Chondrocyte (in vitro differentiated cells): ENCODE measurements at regions not wholly inside any gene's neighbourhood (a gene's known extent, or its start where the extent isn't known, plus 50 kb on each side); places are given as distances from the start of the nearest gene placed in this dataset.

ENCODE experiments used
- DNase-seq: peaks from one replicate; pipeline ENCODE4 v3.0.0; 2021; ENCODE audit warnings: mixed read lengths, low spot score
- H3K27ac Mint-ChIP-seq: one replicate; pipeline ENCODE4 v1.8.0; 2021; ENCODE audit warnings: mild to moderate bottlenecking, moderate library complexity, mixed read lengths; ENCODE audit not compliant: unreplicated experiment
- H3K27me3 Mint-ChIP-seq: 2 replicates; pipeline ENCODE4 v1.8.0; 2021; ENCODE audit warnings: low read depth, mixed read lengths
- H3K36me3 Mint-ChIP-seq: 2 replicates; pipeline ENCODE4 v1.8.0; 2021; ENCODE audit warnings: low read depth, mixed read lengths
- H3K4me1 Mint-ChIP-seq: 2 replicates; pipeline ENCODE4 v1.8.0; 2021; ENCODE audit warnings: low read depth, mild to moderate bottlenecking, mixed read lengths
- H3K4me3 Mint-ChIP-seq: one replicate; pipeline ENCODE4 v1.8.0; 2021; ENCODE audit warnings: mild to moderate bottlenecking, moderate library complexity, mixed read lengths; ENCODE audit not compliant: unreplicated experiment
- H3K9me3 Mint-ChIP-seq: 2 replicates; pipeline ENCODE4 v1.8.0; 2021; ENCODE audit warnings: low read depth, mixed read lengths
- CTCF ChIP-seq: fragments of 200-600 bp; sonication (generic); IDR thresholded peaks from 2 replicates; pipeline ENCODE4 v1.5.0; 2021; ENCODE audit warnings: antibody characterized with exemption, mild to moderate bottlenecking, moderate library complexity

GRCh38 chr2:125086313-125087184 lies 1061.5 kb downstream of the CNTNAP5 start:
- peaks cover 10% of the 10 kb centered on the region for H3K9me3 Mint-ChIP-seq
- no peak overlapping the region for H3K4me3 Mint-ChIP-seq
- H3K27ac Mint-ChIP-seq, result no peak overlapping the region
- DNase-seq, result no peak
- no peaks in the 10 kb centered on the region for H3K36me3 Mint-ChIP-seq
- no peaks in the 10 kb centered on the region for H3K27me3 Mint-ChIP-seq
- TF ChIP-seq CTCF, result no peak
- no peaks in the 10 kb centered on the region for H3K4me1 Mint-ChIP-seq

- no peaks in the 10 kb centered on the region for H3K27me3 Mint-ChIP-seq
- no peak overlapping the region for H3K4me3 Mint-ChIP-seq
Measured at GRCh38 chr2:125092276-125093009, 1067.4 kb downstream of the CNTNAP5 start.

GRCh38 chr2:125095826-125096225 lies 1070.7 kb downstream of the CNTNAP5 start:
- TF ChIP-seq CTCF, result no peak
- DNase-seq, result no peak
- no peak overlapping the region for H3K27ac Mint-ChIP-seq
- H3K27me3 Mint-ChIP-seq, result no peaks in the 10 kb centered on the region
- no peak overlapping the region for H3K4me3 Mint-ChIP-seq
- H3K9me3 Mint-ChIP-seq, result no peaks in the 10 kb centered on the region
- no peaks in the 10 kb centered on the region for H3K4me1 Mint-ChIP-seq
- no peaks in the 10 kb centered on the region for H3K36me3 Mint-ChIP-seq

More at GRCh38 chr2:125092276-125093009, 1067.4 kb downstream of the CNTNAP5 start:
- Mint-ChIP-seq H3K27ac (no peak overlapping the region), H3K9me3 (peaks cover 3% of the 10 kb centered on the region), H3K36me3 (no peaks in the 10 kb centered on the region), H3K4me1 (no peaks in the 10 kb centered on the region)
- no peak for DNase-seq
- no peak for TF ChIP-seq CTCF

GRCh38 chr2:125106710-125107109 lies 1081.6 kb downstream of the CNTNAP5 start:
- no peak for DNase-seq
- H3K36me3 Mint-ChIP-seq, result no peaks in the 10 kb centered on the region
- no peak for TF ChIP-seq CTCF
- no peak overlapping the region for H3K27ac Mint-ChIP-seq
- H3K4me3 Mint-ChIP-seq, result no peak overlapping the region
- no peaks in the 10 kb centered on the region for H3K27me3 Mint-ChIP-seq
- H3K9me3 Mint-ChIP-seq, result no peaks in the 10 kb centered on the region
- no peaks in the 10 kb centered on the region for H3K4me1 Mint-ChIP-seq

- Mint-ChIP-seq H3K4me1 (no peaks in the 10 kb centered on the region), H3K9me3 (no peaks in the 10 kb centered on the region), H3K4me3 (no peak overlapping the region), H3K27me3 (no peaks in the 10 kb centered on the region), H3K36me3 (no peaks in the 10 kb centered on the region), H3K27ac (no peak overlapping the region)
- no peak for DNase-seq
- no peak for TF ChIP-seq CTCF
Measured at GRCh38 chr2:125107446-125107845, 1082.4 kb downstream of the CNTNAP5 start.
